Fibroblast of skin of abdomen (primary cell): ENCODE measurements at regions not wholly inside any gene's neighbourhood (a gene's known extent, or its start where the extent isn't known, plus 50 kb on each side); places are given as distances from the start of the nearest gene placed in this dataset.
A peak's percentile ranks its signal among the peaks of the same experiment; 100 is the strongest.
"Not testable (repeated sequence)": the region's sequence is repeated elsewhere in the genome, so short reads cannot be mapped to it uniquely, and the experiment has no call there.

ENCODE experiments used
- DNase-seq: peaks from one replicate; pipeline ENCODE4 v3.0.0-alpha.2; 2013

- no peak for DNase-seq
Measured at GRCh38 chr16:64345142-64345541, 776.7 kb downstream of the CDH11 start.

DNA sequence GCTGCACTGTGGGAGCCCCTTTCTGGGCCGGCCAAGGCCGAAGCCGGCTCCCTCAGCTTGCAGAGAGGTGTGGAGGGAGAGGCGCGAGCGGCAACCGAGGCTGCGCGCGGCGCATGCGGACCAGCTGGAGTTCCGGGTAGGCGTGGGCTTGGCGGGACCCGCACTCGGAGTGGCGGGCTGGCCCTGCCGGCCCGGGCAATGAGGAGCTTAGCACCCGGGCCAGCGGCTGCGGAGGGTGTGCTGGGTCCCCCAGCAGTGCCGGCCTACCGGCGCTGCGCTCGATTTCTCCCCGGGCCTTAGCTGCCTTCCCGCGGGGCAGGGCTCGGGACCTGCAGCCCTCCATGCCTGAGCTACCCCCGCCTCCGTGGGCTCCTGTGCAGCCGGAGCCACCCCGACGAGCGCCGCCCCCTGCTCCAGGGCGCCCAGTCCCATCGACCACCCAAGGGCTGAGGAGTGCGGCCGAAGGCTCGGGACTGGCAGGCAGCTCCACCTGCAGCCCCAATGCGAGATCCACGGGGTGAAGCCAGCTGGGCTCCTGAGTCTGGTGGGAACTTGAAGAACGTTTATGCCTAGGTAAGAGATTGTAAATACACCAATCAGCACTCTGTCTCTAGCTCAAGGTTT is 777.9 kb downstream of the CDH11 start:
- DNase-seq: not testable (repeated sequence)

DNA sequence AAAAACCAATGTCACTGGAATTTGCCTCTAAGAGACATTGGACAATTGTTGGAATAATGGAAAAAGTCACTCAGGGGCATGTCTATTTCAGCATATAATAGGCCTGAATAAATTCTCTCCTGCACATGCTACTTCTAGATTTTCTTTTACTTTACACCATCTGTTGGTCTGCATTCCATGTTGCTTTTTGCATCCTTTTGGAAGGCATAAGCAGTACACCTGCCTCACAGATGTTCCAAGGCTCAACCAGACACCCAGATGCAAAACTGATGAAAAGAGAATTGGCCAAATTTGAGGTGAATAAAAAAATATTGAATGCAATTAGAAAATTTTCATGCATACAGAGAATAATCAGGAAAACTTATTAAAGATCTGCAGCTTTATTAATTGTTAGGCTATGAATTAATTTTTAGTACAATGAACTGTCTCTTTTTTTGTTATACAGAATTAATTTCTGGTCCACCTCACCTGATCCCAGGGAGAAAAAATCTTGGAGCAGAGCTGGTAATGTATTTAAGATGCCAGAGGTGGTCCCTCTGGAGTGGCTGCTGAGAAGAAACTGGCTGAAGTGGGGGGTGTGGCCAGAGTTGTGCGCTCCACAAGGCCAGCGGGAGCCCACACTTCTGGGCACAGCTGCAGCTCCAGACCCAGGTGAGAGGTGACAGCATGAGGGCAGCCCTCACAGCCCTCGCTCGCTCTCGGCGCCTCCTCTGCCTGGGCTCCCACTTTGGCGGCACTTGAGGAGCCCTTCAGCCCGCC is 778.6 kb downstream of the CDH11 start:
- DNase-seq: no peak

DNA sequence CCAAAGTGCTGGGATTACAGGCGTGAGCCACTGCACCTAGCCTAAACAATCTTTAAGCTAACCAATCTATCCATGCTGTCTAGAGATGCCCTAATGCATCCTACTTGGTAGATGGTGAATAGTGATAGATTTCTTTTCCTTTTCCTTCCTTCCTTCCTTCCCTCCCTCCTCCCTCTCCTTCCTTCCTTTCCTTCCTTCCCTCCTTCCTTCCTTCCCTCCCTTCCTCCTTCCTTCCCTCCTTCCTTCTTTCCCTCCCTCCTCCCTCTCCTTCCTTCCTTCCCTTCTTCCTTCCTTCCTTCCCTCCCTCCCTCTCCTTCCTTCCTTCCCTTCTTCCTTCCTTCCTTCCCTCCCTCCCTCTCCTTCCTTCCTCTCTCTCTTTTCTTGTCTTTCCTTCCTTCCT is 780.5 kb downstream of the CDH11 start:
- not testable (repeated sequence) for DNase-seq

DNA sequence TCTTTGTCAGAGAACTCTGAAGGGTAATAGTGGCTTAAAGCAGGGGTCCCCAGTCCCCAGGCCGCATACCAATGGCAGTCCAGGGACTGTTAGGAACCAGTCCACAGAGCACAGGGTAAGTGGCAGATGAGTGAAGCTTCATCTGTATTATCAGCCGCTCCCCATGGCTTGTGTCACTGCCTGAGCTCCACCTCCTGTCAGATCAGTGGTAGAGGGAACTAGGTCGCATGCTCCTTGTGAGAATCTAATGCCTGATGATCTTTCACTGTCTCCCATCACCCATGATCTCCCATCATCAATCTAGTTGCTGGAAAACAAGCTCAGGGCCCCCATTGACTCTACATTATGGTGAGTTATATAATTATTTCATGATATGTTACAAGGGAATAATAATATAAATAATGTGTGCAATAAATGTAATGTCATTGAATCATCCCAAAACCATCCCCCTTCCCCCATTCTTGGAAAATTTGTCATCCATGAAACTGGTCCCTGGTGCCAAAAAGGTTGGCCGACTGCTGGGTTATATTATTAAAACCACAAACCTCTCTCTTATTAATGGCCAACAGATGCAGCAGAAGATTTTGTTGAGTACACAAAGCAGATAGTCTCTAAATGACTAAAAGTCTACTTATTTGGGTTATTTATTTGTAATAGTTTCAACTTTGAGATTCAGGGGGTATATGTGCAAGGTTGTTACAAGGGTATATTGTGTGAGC is 782.7 kb downstream of the CDH11 start:
- DNase-seq: peak; percentile 98

DNA sequence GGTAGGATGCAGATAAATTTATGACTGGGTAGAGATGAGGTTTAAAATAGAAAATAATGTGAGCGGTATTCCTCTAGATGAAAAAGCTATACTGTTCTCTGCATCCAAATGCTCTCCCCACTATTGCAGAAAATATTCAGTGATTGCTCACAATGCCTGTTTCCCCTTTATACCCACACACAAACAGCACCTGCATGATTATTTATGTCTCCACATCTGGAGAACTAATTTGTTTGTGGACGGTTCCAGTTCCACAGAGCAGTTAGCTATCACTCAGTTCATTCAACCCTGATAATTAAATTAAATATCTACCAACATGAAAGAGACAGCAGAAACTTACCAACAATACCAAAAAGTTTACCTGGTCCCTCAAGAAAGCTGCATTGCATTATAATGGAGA is 800.0 kb downstream of the CDH11 start:
- DNase-seq: no peak

- DNase-seq: no peak
Measured at GRCh38 chr16:64321066-64321465, 800.8 kb downstream of the CDH11 start.

GRCh38 chr16:64317601-64318000 is 804.3 kb downstream of the CDH11 start:
- DNase-seq: no peak

GRCh38 chr16:64313726-64314125 is 808.1 kb downstream of the CDH11 start:
- no peak for DNase-seq

DNA sequence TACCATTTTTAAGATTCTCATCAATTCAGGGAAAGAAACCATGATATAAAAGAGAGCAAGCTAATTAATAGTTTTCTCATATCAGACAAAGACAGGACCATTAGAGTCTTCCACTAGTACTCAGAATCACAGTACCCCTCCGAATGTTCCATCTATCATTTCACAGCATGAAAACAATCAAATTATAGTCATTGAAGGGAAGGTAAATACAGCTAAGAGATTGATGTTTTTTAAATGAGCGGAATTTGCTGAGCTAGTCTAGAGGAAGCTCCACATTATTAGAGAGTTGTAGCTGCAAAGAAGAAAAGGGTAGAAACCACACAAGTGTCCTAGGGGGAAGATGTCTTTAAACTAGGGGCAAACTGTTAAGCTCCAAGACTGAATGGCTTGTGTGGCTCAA is 808.9 kb downstream of the CDH11 start:
- DNase-seq: no peak

DNA sequence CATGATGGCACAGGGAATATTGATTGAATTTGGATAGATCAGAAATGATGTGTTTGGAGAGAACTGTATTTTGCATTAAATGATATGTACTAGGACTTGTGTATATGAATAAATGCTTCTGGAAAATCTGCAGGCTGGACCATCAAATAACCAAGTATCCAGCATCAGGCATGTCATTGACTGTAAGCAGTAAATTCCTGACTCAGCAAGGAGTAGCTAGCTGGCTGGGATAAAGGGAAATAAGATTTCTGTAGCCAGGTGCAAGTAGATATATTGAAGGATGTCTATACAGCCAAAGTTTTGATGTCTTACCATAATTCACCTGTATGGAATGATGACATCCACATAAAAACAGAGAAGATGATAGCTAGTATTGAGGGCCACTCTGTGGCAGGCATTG is 809.6 kb downstream of the CDH11 start:
- DNase-seq: no peak

- peak; percentile 29 for DNase-seq
Measured at GRCh38 chr16:64311241-64311640, 810.6 kb downstream of the CDH11 start.

GRCh38 chr16:64309398-64310110 is 812.3 kb downstream of the CDH11 start:
- no peak for DNase-seq

DNA sequence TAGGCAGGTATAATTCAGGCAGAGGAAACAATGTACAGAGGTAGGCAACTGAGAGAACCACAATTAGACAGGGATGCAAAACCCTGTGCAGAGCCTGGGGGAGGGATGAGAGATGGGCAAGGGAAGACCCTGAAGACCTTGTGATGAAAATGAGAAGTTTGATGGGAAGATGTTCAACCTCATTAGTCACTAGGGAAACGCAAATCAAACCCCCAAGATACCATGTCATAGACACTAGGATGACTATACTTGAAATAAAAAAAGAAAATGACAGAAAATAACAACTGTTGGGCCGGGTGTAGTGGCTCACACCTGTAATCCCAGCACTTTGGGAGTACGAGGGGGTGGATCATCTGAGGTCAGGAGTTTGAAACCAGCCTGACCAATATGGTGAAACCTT is 813.1 kb downstream of the CDH11 start:
- DNase-seq: no peak

DNA sequence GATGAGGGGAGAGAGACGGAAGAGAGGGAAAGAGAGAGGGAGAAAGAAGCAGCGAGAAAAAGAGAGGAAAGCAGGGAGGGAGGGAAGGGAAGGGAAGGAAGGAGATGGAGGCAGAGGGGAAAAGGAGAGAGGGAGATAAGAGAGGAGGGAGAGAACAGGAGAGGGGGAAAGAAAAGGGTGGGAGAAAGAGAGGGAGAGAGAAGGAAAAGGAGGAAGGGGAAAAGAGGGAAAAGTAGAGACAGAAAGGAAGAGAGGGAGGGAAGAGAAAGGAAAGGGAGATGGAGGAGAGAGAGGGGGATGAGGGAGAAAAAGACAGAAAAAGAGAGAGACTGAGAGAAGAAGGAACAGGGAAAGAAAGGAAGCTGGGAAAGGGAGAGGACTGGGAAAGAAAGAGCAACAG is 814.4 kb downstream of the CDH11 start:
- no peak for DNase-seq

DNA sequence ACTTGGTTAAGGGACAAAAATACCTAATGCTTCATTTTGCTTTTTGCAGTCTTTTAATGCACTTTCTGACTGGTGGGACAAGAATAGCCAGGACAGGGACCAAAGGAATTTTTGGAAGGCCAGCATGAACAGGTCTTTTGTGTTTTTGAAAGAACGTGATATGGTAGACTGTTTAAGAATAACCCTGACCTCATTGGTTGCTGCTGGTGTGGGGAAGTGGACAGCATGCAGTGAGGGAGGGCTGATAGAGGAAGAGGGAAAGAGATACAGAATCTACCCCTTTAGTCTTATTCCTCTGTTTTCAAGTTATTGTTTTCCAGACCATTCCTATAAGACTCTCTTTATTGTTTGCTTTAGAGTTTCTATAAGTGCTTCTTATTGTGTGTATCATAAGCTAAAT is 816.2 kb downstream of the CDH11 start:
- DNase-seq: no peak

- peak; percentile 9 for DNase-seq
Measured at GRCh38 chr16:64304951-64305350, 816.9 kb downstream of the CDH11 start.

DNA sequence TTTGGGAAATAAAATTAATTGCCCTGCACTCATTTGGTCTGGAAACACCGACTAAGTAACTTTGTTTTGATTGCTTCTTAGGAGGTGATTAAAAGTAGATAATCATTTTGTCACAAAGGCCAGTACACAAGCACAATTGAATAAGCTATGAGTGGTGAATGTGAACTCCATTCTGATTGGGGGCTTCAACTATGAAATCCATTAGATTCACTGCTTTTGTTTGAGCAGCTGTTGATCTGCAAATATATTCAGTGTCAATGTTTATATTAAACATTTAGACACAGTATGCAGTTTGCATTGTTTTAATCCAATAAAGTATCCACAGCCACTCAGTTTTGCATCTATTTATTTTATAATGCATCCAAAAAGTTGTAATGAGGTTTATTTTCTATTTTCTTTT is 817.5 kb downstream of the CDH11 start:
- no peak for DNase-seq

DNA sequence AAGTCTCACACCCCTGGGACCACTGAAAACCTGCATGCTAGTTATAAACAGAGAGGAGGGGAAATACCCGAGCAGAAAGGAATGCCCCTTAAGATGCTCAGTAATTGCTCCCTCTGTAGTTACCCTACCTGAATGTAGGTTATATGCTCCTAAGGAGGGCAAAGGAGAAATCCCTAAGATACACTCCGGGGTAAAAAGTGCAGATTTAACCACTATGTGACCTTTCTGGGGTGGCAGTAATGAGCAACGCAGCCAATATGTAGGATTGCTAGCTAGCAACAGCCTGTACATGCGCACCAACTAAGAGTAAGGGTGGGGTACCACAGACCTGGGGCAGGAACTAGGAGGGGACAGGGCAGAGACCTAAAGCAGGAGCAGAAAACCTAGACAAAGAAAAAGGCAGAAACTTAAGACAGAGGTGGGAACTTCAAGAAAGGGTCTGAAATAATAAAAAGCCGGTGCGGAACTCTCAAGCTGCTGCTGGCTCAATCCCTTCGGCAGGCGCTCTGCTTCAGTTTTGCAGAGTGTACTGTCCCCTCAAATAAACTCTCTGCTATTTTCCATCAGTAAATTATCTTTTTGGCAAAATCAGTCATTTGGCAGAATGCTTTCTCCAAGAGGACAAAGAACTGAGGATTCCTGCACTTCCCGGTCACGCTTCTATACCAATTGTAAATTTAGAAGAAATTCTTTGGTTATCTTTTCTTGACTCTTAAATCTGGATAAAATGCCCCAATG is 823.8 kb downstream of the CDH11 start:
- no peak for DNase-seq

GRCh38 chr16:64295466-64295865 is 826.4 kb downstream of the CDH11 start:
- no peak for DNase-seq

GRCh38 chr16:64292953-64293352 is 828.9 kb downstream of the CDH11 start:
- DNase-seq: no peak

GRCh38 chr16:64292161-64292560 is 829.7 kb downstream of the CDH11 start:
- no peak for DNase-seq
